GM18508 (cell line): ENCODE measurements at regions not wholly inside any gene's neighbourhood (a gene's known extent, or its start where the extent isn't known, plus 50 kb on each side); places are given as distances from the start of the nearest gene placed in this dataset.
"Not testable (repeated sequence)": the region's sequence is repeated elsewhere in the genome, so short reads cannot be mapped to it uniquely, and the experiment has no call there.

Experiments
- ATAC-seq: cut with Tn5 transposase; IDR thresholded peaks from one replicate; pipeline ENCODE4 v1.9.1; 2021; ENCODE audit warnings: moderate number of reproducible peaks; ENCODE audit not compliant: insufficient read depth, unreplicated experiment

DNA sequence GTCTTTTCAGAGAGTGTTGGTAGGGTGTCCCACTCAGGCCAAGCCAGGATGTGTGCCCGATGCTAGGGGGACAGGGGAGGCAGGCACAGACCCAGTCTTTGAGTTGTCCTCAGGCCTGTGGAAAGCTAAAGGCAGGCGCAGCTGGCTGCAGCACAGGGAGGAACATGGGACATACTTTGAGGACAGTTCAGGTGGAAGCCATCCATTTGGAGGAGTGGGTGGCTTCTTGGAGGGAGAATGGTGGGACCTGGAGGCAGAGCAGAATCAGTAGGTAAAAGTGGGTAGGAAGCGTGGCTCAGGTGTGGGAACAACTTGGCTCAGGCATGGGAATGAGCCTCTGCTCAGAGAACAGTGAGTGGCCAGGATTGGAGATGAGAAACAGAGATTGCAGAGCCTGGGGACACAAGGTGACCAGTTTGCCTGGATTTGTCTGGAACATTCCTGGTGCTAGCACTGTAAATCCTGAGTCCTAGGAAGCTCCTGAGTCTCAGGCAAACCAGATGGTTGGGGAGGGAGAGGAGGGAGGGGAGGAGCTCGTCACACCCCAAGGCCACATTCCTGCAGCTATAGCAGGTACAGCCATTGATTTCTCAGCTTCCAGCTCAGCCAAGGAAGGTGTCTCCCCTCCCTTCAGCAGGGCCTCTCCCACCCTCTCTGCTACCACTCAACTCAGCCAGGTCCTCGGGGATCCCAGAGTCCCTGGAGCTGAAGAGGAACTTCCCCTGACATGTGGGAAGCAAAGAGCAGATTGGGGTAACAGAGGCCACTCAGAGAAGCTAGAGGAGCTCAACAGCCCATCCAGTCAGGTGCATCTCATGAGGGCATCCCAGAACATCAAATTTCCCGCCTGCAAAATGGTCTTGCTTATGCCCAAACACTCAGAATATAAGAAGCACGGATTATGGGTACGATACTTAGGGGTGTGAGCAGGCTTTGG lies 65.2 kb upstream of the TINAGL1 start:
- no peak for ATAC-seq

DNA sequence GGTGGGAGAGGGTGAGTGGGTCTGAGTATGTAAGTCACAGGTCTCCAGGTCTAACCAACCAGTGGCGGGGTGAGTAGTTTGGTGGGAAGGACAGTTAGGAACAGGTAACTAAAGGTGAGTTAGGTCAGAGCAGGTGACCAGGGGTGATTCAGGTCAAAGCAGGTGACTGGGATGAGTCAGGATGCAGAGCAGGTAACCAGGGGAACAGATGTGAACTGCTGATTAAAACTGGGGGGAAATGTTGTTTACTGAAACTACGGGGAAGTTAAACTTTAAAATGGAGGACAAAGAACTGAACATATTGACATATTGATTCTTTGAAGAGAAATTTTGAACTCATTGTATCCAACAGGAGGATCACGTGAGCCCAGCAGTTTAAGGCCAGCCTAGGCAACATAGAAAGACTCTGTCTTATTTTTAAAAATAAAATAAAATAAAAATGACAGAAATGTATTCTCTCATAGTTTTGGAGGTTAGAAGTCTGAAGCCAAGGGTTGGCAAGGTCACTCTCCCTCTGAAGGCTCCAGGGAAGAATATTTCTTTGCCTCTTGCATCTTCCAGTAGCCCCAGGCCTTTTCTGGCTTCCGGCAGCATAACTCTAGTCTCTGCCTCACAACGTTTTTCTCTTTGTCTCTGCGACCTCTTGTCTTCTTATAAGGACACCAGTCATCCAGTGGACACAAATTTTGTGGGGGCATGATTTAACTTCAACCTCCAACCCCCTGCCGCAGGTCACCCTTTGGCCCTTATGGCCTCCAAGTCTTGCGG lies 64.3 kb upstream of the TINAGL1 start:
- no peak for ATAC-seq

DNA sequence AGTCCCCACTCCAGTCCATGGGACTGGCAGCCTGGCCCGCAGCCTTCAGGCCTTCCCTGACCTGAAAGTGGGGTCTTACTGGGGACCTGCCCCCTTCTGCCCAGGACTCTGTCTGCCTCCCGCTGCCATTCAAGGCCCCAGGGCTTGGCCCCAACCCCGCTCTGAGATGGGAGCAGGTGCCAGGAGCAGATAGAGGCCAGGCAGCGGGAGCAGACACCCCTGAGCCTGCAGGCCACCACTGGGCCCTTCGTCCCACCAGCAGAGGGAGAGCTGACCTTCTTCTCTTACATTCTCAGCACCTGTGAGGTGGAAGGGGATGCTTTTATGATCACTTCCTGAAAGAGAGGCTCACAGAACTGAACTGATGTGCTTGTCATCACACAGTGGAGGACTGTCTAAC lies 62.2 kb upstream of the TINAGL1 start:
- no peak for ATAC-seq

DNA sequence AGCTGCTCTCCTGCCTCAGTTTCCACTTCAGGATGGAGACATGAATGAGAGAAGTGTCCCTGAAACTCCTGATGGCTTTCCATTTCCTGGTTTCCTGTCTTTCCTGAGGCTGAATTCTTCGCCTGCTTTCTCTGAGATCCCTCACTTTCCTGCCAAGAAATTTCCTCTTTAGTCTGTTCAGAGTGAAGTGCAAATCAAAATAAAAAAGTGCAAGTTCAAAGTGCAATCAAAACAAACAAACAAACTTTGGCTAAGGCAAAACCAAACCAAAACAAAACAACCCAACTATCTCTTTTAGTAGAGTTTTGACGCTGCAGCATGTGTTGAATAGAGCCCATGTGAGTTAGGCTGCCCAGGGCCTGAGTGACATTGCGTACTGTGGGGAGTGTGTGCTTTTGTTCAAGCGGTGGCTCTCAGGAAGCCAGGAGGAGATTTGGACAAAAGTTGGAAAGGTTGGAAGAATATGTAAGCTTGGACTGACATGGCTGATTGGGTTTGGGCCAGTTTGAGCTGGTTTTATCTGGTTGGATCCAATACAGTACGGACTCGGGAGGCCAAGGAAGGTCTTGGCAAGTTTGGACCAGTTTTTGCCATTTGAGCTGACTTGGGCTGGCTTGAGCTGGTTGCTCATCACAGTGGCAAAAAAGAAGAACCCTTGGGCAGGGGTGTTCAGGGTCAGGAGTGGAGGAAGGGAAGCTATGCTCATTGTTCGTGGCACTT lies 61.1 kb upstream of the TINAGL1 start:
- ATAC-seq, result no peak

DNA sequence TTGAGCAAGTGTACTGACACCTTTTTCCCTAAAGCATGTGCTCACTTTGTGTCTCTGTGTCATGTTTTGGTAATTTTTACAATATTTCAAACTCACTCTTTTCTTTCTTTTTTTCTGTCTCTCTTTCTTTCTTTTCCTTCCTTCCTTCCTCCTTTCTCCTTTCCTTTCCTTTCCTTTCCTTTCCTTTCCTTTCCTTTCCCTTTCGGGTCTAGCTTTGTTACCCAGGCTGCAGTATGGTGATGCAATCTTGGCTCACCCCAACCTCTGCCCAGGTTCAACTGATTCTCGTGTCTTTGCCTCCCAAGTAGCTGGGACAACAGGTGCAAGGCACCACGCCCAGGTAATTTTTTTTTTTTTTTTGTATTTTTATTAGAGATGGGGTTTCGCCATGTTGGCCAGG lies 60.4 kb upstream of the TINAGL1 start:
- no peak for ATAC-seq

DNA sequence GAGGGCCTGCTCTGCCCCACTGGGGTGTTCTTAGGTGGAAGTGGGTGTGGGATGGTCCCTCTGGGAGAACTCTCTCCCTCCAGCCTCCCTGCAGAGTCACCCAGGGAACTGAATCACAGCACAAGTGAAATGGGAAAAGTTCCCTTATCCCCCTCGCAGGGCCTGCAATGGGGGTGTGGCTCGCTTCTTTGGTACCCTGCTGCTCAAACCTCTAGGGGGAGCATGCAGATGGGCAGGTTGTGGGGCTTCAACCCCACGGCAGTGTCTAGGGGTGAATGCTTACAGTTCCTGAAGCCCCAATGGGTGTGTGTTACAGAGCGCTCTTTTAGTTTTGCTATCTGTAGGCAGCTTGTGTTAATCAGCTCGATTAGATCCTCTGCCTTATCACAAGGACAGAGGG lies 59.0 kb upstream of the TINAGL1 start:
- ATAC-seq, result no peak

DNA sequence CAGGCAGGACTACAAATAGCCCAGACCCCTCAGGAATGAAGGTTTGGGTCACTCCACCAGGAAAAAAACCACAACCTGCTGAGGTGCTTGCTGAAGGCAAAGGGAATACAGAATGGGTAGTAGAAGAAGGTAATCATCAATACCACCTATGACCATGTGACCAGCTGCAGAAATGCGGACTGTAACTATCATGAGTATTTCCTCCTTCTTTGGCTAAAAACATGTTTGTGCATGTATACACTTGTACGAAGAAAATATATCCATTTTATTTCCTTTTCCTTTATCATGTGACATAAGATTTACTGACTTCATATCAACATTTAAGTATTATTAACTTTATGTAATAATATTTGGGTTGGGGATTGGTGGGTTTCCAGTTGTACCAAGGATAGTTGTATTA lies 58.3 kb upstream of the TINAGL1 start:
- not testable (repeated sequence) for ATAC-seq

DNA sequence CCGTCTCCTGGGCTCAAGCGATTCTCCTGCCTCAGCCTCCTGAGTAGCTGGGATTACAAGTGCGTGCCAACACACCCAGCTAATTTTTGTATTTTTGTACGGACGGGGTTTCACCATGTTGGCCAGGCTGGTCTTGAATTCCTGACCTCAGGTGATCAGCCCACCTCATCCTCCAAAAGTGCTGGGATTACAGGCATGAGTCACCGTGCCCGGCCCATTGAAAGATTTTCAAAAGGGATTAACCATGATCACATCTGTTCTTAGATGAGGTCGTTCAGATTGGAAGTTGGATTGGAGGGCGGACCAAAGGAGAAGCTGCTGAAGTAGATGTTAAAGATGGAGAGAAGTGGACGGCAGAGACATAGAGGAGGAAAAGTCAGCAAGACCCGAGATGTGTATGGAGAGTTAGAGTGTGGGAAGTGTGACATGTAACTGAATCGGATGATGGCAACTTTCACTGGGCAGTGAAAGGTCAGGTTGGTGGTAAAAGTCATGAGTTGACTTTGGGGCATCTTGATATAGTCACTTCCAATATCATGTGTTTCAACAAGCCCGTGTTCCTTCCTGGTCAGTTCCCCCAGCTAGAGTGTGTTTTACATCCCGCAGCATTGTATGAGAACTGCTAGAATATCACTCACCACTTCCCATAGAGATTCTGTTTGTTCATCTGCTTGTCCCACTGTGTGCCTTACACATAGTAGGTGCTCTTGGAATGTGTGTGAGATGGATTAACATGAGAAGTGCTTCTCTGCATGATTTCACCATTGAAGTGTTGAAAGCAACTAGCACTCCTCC lies 54.4 kb upstream of the TINAGL1 start:
- no peak for ATAC-seq

DNA sequence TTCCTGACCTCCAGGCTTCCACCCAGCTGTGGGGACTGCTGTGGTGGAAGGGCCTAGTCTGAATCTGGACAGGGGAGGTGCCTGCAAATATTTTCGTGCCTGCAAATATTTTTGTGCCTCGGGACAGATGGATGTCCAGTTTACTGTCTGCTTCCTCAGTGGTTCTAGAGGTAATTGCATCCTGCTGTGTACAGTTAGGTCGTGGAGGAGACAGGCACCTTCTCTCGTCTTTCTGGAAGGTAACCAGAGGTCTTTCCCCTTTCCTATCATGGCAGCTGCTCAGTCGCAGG lies 53.8 kb upstream of the TINAGL1 start:
- ATAC-seq, result no peak

DNA sequence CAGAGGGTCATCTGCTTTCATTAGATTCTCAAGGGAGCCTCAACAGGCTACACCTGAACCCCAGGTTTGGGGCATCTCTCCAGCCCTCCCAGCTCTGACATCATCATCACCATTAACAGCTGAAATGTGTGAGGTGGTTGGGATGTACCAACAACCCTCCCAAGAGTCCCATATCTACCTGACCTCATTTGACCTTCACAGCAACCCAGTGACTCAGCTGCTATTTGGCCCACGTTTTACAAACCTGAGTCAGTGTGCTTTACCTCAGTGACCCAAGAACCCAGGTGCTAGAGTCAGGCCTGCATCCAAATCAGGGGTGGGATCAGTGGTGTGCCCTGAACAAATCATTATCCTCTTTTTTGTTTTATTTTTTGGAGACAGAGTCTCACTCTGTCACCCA lies 53.3 kb upstream of the TINAGL1 start:
- ATAC-seq, result no peak

DNA sequence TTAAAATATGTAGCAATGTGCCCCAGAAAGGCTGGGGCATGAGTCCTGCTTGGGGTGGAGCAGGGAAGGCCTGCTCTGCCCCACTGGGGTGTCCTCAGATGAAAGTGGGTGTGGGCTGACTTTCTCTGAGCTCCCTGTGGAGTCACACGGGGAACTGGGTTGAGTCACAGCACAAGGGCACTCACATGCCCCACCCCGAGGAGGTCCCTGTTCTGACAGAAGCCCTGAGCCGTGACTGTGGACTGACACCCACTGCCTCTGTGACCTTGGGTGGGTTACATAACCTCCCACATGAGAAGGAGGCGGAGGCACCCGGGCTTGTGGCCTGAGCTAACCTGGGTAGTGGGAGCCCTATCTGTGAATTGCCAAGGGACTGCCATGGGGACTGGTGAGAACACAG lies 52.5 kb upstream of the TINAGL1 start:
- ATAC-seq, result no peak

DNA sequence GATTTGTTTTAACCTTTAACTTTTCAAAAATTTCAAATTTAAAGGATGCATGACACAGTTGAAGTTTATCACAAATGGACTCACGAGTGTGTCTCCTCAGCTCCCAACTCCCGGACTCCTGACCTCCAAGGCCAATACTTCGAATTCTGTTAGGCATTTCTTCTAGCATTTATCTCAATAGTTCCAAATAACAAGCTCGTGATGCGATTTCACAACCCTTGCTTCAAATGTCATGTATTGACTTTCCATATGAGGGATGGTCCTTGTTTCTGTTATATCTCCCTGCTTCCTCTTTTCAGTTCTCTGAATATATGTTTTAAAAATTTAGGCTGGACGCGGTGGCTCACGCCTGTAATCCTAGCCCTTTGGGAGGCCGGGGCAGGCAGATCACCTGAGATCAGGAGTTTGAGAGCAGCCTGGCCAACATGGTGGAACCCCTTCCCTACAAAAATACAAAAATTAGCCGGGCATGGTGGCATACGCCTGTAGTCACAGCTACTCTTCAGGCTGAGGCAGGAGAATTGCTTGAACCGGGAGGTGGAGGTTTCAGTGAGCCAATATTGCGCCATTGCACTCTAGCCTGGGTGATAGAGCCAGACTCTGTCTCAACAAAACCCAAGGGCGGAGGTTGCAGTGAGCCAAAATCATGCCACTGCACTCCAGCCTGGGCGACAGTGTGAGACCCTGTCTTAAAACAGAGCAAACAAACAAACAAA lies 52.0 kb upstream of the TINAGL1 start:
- no peak for ATAC-seq
